HG03025 (cell line): ENCODE measurements at regions not wholly inside any gene's neighbourhood (a gene's known extent, or its start where the extent isn't known, plus 50 kb on each side); places are given as distances from the start of the nearest gene placed in this dataset.

Source experiments
- ATAC-seq: cut with Tn5 transposase; IDR thresholded peaks from one replicate; pipeline ENCODE4 v1.9.1; 2021; ENCODE audit warnings: mild to moderate bottlenecking, moderate library complexity; ENCODE audit not compliant: unreplicated experiment, low FRiP score

GRCh38 chr2:576292-576691 is 100.9 kb downstream of the TMEM18 start:
- ATAC-seq: no peak

- ATAC-seq: no peak
Observed at GRCh38 chr2:575727-576236, 101.4 kb downstream of the TMEM18 start.

GRCh38 chr2:575030-575726 is 102.0 kb downstream of the TMEM18 start:
- no peak for ATAC-seq

GRCh38 chr2:573805-574392 is 103.3 kb downstream of the TMEM18 start:
- no peak for ATAC-seq

- no peak for ATAC-seq
Observed at GRCh38 chr2:573025-573424, 104.2 kb downstream of the TMEM18 start.

- ATAC-seq: no peak
Observed at GRCh38 chr2:569681-570080, 107.5 kb downstream of the TMEM18 start.

- no peak for ATAC-seq
Observed at GRCh38 chr2:568639-569235, 108.5 kb downstream of the TMEM18 start.

- no peak for ATAC-seq
Observed at GRCh38 chr2:567865-568638, 109.2 kb downstream of the TMEM18 start.

- ATAC-seq: no peak
Observed at GRCh38 chr2:567496-567864, 109.7 kb downstream of the TMEM18 start.

- ATAC-seq: no peak
Observed at GRCh38 chr2:566379-567313, 110.6 kb downstream of the TMEM18 start.

- ATAC-seq: no peak
Observed at GRCh38 chr2:564471-565181, 112.6 kb downstream of the TMEM18 start.

- ATAC-seq: no peak
Observed at GRCh38 chr2:563512-563911, 113.7 kb downstream of the TMEM18 start.

GRCh38 chr2:562391-563364 is 114.5 kb downstream of the TMEM18 start:
- ATAC-seq: no peak

- ATAC-seq: no peak
Observed at GRCh38 chr2:558879-559278, 118.3 kb downstream of the TMEM18 start.

GRCh38 chr2:558302-558642 is 118.9 kb downstream of the TMEM18 start:
- no peak for ATAC-seq

- no peak for ATAC-seq
Observed at GRCh38 chr2:557635-558301, 119.4 kb downstream of the TMEM18 start.

GRCh38 chr2:556485-556884 is 120.7 kb downstream of the TMEM18 start:
- no peak for ATAC-seq
